GM10266 (cell line): ENCODE measurements at regions not wholly inside any gene's neighbourhood (a gene's known extent, or its start where the extent isn't known, plus 50 kb on each side); places are given as distances from the start of the nearest gene placed in this dataset.
"Not testable (repeated sequence)": the region's sequence is repeated elsewhere in the genome, so short reads cannot be mapped to it uniquely, and the experiment has no call there.

ENCODE experiments used
- DNase-seq: peaks from one replicate; pipeline ENCODE4 v3.0.0; 2012; ENCODE audit errors: extremely low spot score
- TF ChIP-seq, protein P1 (sequence below): IDR thresholded peaks from 2 replicates; pipeline ENCODE4 v1.5.1; 2012; ENCODE audit warnings: mild to moderate bottlenecking, low read depth; ENCODE audit not compliant: control insufficient read depth, insufficient read depth; ENCODE audit errors: missing control alignments

DNA sequence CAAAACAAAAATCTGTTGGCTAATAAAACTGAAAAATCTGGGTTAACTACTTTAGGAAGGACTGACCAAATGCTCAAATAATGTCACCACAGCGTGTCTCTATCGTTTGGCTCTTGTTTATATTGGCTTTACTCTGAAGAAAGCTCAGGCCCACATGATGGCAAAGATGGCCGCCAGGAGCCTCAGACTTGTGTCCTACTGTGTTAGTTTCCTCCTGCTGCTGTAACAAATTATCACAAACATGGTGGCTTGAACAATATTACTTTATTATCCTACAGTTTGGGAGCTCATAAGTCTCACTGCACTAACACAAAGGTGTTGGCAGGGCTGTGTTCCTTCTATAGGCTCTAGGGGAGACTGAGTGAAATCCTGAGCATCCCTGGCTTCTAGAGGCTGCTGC is 303.0 kb downstream of the DAD1 start:
- DNase-seq, result no peak
- TF ChIP-seq, protein P1, sequence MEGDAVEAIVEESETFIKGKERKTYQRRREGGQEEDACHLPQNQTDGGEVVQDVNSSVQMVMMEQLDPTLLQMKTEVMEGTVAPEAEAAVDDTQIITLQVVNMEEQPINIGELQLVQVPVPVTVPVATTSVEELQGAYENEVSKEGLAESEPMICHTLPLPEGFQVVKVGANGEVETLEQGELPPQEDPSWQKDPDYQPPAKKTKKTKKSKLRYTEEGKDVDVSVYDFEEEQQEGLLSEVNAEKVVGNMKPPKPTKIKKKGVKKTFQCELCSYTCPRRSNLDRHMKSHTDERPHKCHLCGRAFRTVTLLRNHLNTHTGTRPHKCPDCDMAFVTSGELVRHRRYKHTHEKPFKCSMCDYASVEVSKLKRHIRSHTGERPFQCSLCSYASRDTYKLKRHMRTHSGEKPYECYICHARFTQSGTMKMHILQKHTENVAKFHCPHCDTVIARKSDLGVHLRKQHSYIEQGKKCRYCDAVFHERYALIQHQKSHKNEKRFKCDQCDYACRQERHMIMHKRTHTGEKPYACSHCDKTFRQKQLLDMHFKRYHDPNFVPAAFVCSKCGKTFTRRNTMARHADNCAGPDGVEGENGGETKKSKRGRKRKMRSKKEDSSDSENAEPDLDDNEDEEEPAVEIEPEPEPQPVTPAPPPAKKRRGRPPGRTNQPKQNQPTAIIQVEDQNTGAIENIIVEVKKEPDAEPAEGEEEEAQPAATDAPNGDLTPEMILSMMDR, result no peak

DNA sequence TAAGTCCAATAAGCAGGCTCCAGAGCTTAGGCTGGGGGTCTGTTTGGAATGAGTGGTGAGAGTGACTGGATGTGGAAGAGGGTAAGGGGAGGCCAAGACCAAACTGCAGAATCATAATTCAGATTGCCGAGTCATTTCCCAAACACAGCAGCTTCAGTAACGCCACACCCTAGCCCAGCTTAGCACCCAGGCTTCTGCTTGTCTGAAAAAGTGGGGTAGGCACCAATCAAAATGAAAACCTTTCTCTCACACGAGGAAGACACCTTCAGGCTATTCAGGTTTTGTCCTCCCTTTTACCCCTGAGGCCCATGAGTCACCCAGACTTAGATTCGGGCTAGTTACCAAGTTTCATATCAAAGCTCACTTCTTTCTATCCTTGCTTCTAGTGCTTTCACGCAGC is 306.1 kb downstream of the DAD1 start:
- DNase-seq, result no peak
- TF ChIP-seq, protein P1, result no peak

DNA sequence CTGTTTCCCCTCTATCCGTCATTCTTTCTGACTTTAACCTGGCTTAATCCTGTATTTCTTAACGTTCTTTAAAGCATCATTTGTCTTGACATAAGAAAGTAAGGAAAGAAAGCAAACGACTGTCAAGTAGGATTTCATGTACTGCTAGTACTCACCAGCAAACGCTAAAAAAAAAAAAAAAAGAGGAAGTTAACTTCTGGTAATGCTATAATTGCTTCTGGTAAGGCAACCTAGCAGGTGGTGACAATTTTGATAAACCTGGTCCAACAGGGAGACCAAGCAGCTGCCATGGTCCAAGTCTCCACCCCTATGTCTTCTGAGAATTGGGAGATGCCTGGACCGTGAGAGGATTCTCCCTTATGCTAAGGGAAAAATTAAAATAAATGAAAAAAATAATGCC is 306.6 kb downstream of the DAD1 start:
- TF ChIP-seq, protein P1, result no peak
- DNase-seq, result no peak

DNA sequence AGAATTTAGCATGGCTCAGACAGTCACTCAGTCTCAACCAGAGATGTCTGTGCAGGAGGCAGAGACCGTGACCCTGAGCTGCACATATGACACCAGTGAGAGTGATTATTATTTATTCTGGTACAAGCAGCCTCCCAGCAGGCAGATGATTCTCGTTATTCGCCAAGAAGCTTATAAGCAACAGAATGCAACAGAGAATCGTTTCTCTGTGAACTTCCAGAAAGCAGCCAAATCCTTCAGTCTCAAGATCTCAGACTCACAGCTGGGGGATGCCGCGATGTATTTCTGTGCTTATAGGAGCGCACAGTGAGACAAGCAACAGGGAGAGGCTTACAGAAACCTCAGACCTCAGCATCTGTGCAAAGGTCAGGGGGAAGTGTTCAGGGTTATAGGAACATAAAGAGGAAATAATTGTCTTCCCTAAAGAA is 307.6 kb downstream of the DAD1 start:
- DNase-seq, result not testable (repeated sequence)

DNA sequence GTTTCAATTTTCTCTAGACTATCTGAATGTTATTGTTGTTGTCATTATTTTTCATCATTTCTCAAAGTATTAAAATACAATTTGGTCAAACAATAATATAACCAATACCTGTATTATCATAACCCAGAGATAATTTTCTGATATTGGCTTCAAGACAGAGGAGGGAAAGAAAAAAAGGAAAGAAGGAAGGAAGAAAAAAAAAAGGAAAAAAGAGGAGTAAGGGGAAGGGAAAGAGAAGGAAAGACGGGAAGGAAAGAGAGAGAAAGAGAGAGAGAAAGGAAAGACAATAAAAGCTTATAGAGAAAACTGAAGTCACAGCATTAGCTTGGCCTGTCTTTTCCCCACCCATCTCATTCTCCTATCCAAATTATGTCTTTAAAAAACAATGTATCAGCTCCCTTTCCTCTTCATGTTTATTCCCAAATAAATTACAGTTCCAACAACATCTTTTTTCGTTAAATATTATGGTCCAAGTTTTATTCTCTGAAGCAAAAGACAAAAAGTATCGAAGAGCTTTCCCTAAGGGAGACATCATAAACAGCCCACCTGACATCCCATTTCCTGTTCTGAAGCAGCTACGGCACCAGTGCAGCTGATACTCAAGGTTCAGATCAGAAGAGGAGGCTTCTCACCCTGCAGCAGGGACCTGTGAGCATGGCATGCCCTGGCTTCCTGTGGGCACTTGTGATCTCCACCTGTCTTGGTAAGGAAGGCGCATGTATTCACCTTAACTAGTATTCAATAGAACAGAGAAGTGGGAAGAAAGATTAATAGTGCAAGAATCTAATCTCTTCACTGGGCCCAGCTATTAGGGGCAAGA is 308.3 kb downstream of the DAD1 start:
- DNase-seq, result no peak
- TF ChIP-seq, protein P1, result no peak

DNA sequence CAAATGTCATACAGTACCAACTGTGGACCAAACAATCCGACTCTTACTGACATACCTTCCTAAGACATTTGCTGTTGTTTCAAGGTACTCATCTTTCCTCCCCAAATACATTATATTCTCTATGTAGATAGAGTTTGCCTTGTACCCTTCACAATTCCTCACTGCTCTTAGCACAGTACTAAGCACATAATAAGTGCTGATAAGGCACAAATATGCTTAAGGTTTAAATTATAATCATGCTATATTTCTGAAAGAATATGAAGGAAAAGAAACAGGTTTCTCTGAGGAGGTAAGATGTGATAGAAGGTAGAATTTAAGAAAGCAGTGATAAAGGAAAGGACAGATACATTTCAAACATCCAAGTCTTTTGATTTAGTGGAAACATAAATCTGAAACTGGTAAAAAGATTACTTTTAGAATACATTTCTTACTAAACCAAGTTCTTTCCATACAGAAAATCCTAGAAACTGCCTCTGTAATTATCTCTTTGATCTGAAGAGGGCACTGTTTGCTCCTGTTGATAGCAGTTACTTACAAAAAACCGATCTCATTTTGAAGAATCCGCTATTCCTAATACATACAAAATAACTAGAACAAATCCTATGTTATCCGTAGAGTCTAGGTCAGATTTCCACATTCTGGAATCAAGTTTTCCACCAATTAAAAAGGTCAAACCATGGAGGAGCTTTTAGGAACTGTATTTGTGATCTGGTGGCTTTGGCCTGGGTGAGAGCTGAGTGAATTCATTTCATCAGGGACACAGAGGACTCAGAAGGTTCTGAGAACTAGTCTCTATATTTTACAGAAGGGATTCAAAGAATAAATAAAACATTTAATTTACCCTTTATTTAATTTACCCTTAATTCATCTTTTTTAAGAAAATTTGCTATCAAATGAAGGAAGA is 311.9 kb downstream of the DAD1 start:
- DNase-seq, result peak; percentile 19

DNA sequence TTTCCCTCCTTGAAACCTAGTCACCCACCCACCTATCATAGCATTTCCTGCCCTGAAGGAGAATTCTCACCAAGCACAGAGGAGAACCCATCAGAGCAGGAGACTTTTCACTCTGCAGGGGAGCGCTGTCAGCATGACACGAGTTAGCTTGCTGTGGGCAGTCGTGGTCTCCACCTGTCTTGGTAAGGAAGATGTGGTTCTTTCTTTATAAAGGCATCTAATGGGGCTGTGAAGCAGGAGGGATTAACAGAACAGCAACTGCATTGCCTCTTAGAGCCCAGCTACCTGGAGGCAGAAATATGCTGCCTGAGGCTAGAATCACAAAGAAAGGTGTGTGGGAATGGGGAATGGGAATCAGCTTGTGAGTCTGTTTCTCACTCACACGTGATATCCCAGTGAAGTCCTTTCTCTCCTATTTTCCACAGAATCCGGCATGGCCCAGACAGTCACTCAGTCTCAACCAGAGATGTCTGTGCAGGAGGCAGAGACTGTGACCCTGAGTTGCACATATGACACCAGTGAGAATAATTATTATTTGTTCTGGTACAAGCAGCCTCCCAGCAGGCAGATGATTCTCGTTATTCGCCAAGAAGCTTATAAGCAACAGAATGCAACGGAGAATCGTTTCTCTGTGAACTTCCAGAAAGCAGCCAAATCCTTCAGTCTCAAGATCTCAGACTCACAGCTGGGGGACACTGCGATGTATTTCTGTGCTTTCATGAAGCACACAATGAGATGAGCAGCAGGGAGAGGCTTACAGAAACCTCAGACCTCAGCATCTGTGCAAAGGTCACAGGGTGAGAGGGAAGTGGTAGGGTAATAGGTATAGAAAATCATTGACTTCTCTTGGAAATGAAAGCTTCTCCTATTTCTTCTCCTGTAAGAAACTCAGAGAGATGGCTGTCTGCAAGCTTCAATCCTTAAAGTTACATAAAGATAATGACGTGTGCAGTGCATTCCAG is 316.9 kb downstream of the DAD1 start:
- TF ChIP-seq, protein P1, result no peak
- no peak for DNase-seq

More for the DNA sequence above, 311.9 kb downstream of the DAD1 start:
- TF ChIP-seq, protein P1, result peak; percentile 54
